ENCODE measurements at regions not wholly inside any gene's neighbourhood (a gene's known extent, or its start where the extent isn't known, plus 50 kb on each side); places are given as distances from the start of the nearest gene placed in this dataset.

GRCh38 chr9:71459082-71459481 is 309.2 kb downstream of the CEMIP2 start:
- no peak for TF ChIP-seq MAX (IDR thresholded peaks at IDR 0.05)
- TF ChIP-seq SIRT6 (IDR thresholded peaks at IDR 0.05; ENCODE audit: low read length) = no peak
- no peak for TF ChIP-seq POLR2A (IDR thresholded peaks at IDR 0.05; ENCODE audit: control extremely low read depth in 1 of 2, low read depth in 2 of 2, low read length in 2 of 2)
- TF ChIP-seq MAFK (IDR thresholded peaks at IDR 0.05; ENCODE audit: low read depth, low read length) = no peak
- no peak for TF ChIP-seq GABPA (IDR thresholded peaks at IDR 0.05; ENCODE audit: borderline replicate concordance, insufficient read depth, low read length)
- TF ChIP-seq USF2 (IDR thresholded peaks at IDR 0.05; ENCODE audit: low read length) = no peak
- TF ChIP-seq PHF8 (conservative IDR thresholded peaks at IDR 0.05; ENCODE audit: low read depth, low read length) = no peak
- no peak for TF ChIP-seq CTCF (IDR thresholded peaks at IDR 0.05; ENCODE audit: control extremely low read depth in 1 of 3, insufficient read depth in 1 of 3, low read depth in 1 of 3, low read length in 3 of 3)
- no peak for TF ChIP-seq SIN3A (conservative IDR thresholded peaks at IDR 0.05 in 1 of 2, IDR thresholded peaks at IDR 0.05 in 1 of 2; ENCODE audit: low read depth in 1 of 2, low read length in 2 of 2)
- TF ChIP-seq TBP (IDR thresholded peaks at IDR 0.05; ENCODE audit: low read depth, low read length) = no peak
- no peak for TF ChIP-seq ZNF274 (IDR thresholded peaks at IDR 0.05; ENCODE audit: borderline replicate concordance, extremely low read depth, low read length)
- no peak for TF ChIP-seq POLR2AphosphoS5 (IDR thresholded peaks at IDR 0.05; ENCODE audit: low read depth, low read length)
- no peak for TF ChIP-seq TAF1 (IDR thresholded peaks at IDR 0.05; ENCODE audit: low read depth, low read length)
- no peak for TF ChIP-seq NRF1 (IDR thresholded peaks at IDR 0.05; ENCODE audit: low read depth, low read length)
